NOMO-1 treated with DMSO at 0.1 percent for 48 hours (cell line): ENCODE measurements at regions not wholly inside any gene's neighbourhood (a gene's known extent, or its start where the extent isn't known, plus 50 kb on each side); places are given as distances from the start of the nearest gene placed in this dataset.

ENCODE experiments used
- DNase-seq: peaks from one replicate; lab custom pipeline; 2025; ENCODE audit not compliant: unreplicated experiment; lab: John Stamatoyannopoulos, UW

DNA sequence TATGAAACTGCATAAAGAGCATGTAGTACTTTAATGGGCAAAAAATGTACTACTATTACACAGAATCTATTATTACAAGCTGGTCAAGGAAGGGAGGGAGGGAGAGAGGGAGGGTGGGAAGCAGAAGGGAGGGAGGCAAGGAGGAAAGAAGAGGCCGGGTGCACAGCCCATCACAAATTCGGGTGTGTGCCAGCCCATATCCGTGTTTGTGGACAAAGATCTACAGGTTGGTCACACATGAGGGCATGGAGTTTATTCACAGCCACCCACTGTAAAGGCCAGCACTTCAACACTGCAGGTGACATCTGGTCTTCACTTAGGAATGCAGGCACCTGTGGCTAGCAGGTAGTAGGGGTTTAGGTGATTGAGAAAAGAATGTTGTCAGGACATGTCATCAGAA, 352.5 kb upstream of the NBEA start:
- DNase-seq: no peak

GRCh38 chr13:34591129-34591528, 350.9 kb upstream of the NBEA start:
- no peak for DNase-seq

GRCh38 chr13:34591900-34592529, 350.1 kb upstream of the NBEA start:
- DNase-seq: no peak

- no peak for DNase-seq
Measured at GRCh38 chr13:34593658-34594057, 348.4 kb upstream of the NBEA start.

DNA sequence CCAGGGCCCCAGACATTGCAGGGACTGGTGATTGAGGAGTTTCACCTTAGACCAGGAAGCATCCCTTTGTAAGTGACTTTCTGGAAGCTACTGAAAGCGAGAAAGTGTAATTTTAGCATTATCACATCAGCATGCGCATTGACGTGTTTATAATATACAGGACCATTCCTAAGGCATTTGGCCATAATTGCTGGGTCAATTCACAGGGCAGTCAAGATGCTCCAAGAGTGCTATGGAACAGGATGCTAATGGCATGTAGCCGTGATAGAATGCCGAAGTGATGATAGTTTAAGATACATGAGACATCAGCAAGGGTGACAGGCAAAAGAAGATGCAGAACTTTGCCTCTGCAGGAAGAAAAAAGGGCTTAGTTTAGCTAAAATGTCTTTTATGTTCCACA, 347.6 kb upstream of the NBEA start:
- DNase-seq: no peak

DNA sequence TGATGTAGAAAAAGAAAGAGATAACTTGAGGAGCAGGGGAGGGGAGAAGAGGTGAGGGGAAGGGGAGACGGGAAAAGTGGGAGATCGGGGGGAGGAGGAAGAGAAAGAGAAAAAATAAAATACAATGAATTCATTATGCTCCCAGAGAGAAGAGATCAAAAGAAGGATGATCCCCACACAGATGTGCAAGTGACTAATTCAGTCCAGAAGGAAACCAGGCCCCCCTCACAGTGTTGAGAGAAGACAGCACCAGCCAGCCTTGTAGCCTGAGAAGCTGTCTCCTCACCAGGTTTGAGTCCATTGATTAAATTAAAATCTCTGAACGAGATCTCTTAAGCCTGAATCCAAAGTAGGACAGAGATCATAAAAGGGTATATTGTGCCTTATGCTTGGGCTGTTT, 333.7 kb upstream of the NBEA start:
- no peak for DNase-seq

DNA sequence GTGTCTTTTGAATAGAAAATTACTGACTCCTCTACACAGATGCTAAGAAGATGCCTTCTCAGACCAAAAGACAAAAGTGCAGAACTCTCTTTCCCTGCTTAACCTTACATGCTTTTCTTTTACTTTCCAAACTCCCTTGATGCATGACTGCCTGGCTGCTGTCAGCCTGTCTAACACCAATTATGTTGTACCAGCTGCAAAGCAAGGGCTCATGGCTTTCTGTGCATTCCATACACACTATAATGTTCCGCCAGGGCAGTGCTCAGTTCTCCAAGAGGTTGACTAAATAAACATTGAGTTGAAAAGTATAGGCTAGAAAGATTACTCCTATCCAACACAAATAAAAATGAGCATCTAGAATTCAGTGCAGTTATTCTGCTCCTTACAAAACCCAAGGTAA, 330.4 kb upstream of the NBEA start:
- no peak for DNase-seq

DNA sequence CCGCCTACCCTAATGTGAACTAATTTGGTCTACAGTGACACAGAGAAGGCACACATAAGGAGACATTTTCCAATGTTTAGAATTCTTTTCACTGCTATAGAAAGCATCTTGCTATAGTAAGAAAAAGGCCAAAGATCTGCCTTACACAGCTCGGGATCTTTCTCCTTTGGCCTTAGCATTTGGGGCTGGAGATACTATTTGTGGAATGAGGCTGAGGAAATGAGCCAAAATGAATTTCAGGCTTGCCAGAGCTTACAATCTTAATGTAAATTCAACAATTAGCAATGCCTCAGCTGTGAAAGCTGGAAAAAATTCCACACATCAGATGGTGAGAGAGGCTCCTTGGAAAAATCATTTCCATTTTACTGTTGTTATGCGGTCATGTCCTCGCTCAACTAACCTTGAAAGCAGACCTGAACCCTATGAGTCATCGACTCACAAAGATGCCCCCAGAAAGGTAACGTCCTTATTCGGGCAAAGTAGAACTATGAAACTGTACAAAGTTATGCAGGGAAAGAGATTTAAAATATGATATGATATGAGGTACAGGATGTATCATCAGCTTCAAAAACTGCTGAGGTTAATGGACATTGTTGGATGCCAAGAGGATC, 324.5 kb upstream of the NBEA start:
- no peak for DNase-seq

DNA sequence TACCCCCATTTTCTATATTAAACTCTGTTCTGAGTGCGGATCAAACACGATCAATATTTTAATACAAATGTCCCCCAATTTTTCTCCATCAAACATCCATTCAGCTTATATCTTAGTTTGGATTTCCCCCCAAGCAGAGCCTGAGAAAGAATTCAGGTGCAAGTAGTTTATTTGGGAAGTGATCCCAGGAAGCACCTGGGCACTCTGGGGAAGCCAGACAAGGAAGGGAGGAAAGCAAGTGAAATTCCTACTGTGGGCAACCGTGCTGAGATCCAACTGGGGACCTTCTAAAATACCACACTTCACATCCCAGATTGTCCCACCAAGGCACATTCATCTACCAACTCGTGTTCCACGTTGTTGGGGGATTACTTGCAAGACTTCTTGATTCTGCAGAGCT, 323.4 kb upstream of the NBEA start:
- DNase-seq: no peak

GRCh38 chr13:34619326-34619725, 322.7 kb upstream of the NBEA start:
- DNase-seq: no peak

- no peak for DNase-seq
Measured at GRCh38 chr13:34620074-34620850, 321.8 kb upstream of the NBEA start.

GRCh38 chr13:34620862-34621261, 321.2 kb upstream of the NBEA start:
- DNase-seq: no peak

GRCh38 chr13:34623331-34623730, 318.7 kb upstream of the NBEA start:
- DNase-seq: no peak

DNA sequence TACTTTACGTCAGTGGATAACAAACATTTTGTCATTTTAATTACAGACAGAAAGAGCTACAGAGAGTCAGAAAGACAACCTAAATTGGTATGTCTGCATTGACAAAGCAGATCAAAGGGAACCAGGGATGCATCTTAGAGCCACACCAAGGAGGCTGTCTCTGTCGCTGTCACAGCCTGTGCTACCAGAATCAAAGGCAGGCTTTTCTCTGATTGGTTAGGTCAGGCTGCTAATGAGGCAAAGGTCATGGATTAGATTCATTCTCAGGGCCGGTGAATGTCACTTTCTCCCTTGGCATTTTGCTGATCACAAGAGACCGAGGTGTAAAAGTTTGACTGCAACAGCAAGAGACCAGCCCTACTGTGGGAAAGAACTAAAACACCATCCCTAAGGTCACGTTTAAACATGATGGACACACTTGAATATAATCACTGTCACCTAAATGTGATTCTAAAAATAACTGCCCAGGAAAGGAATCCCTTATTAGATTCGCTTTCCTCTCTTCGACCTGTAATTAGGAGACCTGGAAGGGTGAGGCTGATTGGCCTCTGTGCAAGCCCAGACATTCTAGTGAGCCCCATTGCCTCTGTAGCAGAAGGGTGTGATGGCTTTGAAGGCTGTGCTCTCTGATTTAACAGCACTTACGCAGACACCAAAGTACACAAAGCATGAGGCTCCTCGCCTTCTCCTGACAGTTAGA, 314.4 kb upstream of the NBEA start:
- DNase-seq: no peak

GRCh38 chr13:34628209-34628682, 313.8 kb upstream of the NBEA start:
- no peak for DNase-seq

DNA sequence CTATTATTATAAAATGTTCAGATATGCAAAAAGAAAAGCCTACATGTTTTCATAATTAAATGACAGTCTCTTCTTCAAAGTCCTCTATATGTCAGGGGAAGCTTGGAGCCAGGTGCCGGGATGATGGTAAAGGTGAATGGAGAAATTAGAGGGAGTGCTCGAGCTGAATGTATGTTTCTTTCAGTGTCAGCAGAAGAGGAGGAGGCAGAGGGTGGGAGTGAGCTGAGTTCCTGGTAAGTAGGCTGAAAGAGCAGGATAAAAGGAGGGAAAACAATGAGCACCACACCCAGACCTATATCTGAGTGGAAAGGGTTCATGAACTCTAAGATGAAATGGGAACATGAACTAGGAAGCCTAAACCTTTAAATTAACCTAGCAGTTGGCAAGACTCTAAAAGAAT, 307.6 kb upstream of the NBEA start:
- no peak for DNase-seq

DNA sequence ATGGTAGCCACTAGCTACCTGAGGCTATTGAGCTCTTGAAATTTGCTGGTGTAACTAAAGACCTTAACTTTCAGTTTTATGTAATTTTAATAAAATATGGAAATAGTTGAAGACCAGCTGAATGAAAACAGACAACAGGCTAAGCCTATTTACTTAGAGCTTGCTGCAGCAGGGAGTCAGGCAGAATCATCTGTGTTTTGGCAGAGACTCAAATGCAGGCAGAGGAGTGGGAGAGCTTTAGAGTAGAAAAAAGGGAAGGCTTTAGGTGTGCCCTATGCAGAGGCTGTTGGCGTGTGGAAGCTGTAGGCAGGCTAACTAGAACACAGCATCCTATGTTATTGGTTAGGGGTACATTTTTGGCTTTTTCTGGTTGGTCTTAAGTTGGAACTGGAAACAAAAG, 304.9 kb upstream of the NBEA start:
- no peak for DNase-seq

- DNase-seq: no peak
Measured at GRCh38 chr13:34637636-34638035, 304.4 kb upstream of the NBEA start.

DNA sequence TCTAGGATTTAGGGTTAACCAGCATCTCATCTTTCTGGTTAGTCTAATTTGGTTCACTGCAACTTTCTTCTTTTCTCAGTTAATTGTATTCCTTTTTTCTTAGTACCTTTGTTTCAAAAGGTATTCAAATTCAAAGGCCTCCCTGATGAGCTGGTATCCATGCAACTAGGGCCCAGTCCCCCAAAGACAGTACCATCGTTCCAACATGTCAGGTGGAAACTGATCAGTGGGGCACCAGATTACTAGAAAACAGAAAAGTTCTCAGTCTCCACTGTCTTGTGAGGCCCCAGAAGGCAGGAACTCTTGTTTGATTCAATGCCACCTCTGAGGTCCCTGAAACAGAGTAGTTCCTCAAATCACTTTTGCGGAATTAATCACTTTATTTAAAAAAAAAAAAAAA, 303.2 kb upstream of the NBEA start:
- DNase-seq: no peak

- no peak for DNase-seq
Measured at GRCh38 chr13:34640179-34640992, 301.7 kb upstream of the NBEA start.

GRCh38 chr13:34640993-34641330, 301.1 kb upstream of the NBEA start:
- DNase-seq: no peak
